ENCODE measurements at regions not wholly inside any gene's neighbourhood (a gene's known extent, or its start where the extent isn't known, plus 50 kb on each side); places are given as distances from the start of the nearest gene placed in this dataset.

- 36% methylated on average over 4 of the region's 4 CpGs for WGBS
- Histone ChIP-seq H3K27me3 (ENCODE audit: control insufficient read depth, insufficient read depth) (no peaks in the 10 kb centered on the region), H3K4me1 (ENCODE audit: control insufficient read depth, insufficient read depth, low read length) (no peaks in the 10 kb centered on the region), H3K4me3 (ENCODE audit: low read length) (no peak overlapping the region), H3K27ac (ENCODE audit: low read length) (no peak overlapping the region), H3K9me3 (ENCODE audit: control insufficient read depth, low read length) (peaks cover 2% of the 10 kb centered on the region)
- ATAC-seq, result no peak
- DNase-seq, result no peak
- intact Hi-C loops (cut with DNase I), result no loop called here
Measured at GRCh38 chr3:135762188-135762856, 203.2 kb upstream of the PPP2R3A start.

GRCh38 chr3:135766115-135766514 is 199.4 kb upstream of the PPP2R3A start:
- 82% methylated on average over 2 of the region's 2 CpGs for WGBS
- DNase-seq (no peak), ATAC-seq (no peak)
- Histone ChIP-seq H3K27ac (ENCODE audit: low read length) (no peak overlapping the region), H3K9me3 (ENCODE audit: control insufficient read depth, low read length) (peaks cover 2% of the 10 kb centered on the region), H3K4me1 (ENCODE audit: control insufficient read depth, insufficient read depth, low read length) (no peaks in the 10 kb centered on the region), H3K27me3 (ENCODE audit: control insufficient read depth, insufficient read depth) (no peaks in the 10 kb centered on the region), H3K4me3 (ENCODE audit: low read length) (no peak overlapping the region)
- intact Hi-C loops (cut with DNase I), result no loop called here

- 56% methylated on average over 3 of the region's 3 CpGs for WGBS
- Histone ChIP-seq H3K27ac (ENCODE audit: low read length) (no peak overlapping the region), H3K4me1 (ENCODE audit: control insufficient read depth, insufficient read depth, low read length) (no peaks in the 10 kb centered on the region), H3K27me3 (ENCODE audit: control insufficient read depth, insufficient read depth) (no peaks in the 10 kb centered on the region), H3K4me3 (ENCODE audit: low read length) (no peak overlapping the region), H3K9me3 (ENCODE audit: control insufficient read depth, low read length) (no peaks in the 10 kb centered on the region)
- intact Hi-C loops (cut with DNase I), result no loop called here
- DNase-seq, result no peak
- no peak for ATAC-seq
Measured at GRCh38 chr3:135771760-135772159, 193.8 kb upstream of the PPP2R3A start.

DNA sequence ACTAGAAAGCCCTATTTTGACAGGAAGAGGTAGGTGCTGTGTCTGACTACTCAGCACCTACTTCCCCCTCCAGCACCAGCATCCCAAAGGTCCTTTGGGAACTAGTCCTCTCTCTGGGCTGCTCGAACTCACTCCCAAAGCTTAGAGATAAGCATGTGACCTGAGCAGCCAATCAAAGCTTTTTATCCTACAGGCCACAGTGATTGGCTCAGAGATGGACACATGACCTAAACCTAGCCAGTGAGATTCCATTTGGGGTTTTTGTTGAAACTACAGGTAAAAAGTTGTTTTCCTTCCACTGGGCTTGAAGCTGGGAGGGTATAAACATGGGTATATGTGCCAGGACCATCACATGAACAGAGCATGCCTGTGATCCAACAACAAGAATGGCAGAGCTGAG is 186.5 kb upstream of the PPP2R3A start:
- H3K4me1 ChIP-seq (ENCODE audit: control insufficient read depth, insufficient read depth, low read length), result no peaks in the 10 kb centered on the region
- intact Hi-C loops (cut with DNase I), result no loop called here
- ATAC-seq, result no peak

DNA sequence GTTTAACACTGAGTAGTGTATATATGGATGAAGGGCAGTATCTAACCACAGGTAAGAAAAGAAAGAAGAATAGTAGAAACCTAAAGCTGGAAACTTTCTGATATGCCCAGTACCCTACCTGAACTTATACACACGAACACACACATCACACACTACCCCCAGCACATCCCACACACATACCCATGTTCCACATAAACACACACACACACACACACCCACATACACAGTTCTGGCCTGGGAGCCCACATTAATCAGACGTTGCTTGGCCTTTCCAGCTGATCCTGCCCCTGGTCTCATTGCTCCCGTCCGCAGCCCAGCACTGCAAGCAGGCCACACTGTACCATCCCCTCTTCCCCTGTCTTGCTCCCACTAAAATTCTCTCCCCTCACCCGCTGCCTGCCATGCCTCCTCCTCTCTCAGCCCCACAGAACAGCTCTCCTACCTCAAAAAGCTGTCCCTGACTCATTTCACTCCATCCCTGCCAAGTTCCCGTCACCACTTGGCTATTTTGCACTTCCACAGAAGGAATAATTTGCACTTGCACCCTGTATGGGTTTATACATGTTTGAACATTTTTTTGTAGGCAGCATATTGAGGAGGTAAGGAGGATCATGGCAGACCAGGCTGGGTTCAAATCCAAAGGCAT is 185.8 kb upstream of the PPP2R3A start:
- DNase-seq, result no peak
- intact Hi-C loops (cut with DNase I), result no loop called here
- Histone ChIP-seq H3K9me3 (ENCODE audit: control insufficient read depth, low read length) (no peaks in the 10 kb centered on the region), H3K27ac (ENCODE audit: low read length) (no peak overlapping the region), H3K4me1 (ENCODE audit: control insufficient read depth, insufficient read depth, low read length) (no peaks in the 10 kb centered on the region), H3K27me3 (ENCODE audit: control insufficient read depth, insufficient read depth) (no peaks in the 10 kb centered on the region), H3K4me3 (ENCODE audit: low read length) (no peak overlapping the region)
- WGBS, result 43% methylated on average over 6 of the region's 6 CpGs
- peak; percentile 23 to 38 for ATAC-seq

More for the DNA sequence above, 186.5 kb upstream of the PPP2R3A start:
- no peak overlapping the region for H3K4me3 ChIP-seq (ENCODE audit: low read length)
- DNase-seq, result no peak
- 69% methylated on average over 1 of the region's 1 CpG for WGBS
- H3K27me3 ChIP-seq (ENCODE audit: control insufficient read depth, insufficient read depth), result no peaks in the 10 kb centered on the region
- H3K9me3 ChIP-seq (ENCODE audit: control insufficient read depth, low read length), result no peaks in the 10 kb centered on the region
- H3K27ac ChIP-seq (ENCODE audit: low read length), result no peak overlapping the region

- DNase-seq (no peak), ATAC-seq (no peak)
- intact Hi-C loops (cut with DNase I), result no loop called here
- H3K27me3 ChIP-seq (ENCODE audit: control insufficient read depth, insufficient read depth), result no peaks in the 10 kb centered on the region
- H3K9me3 ChIP-seq (ENCODE audit: control insufficient read depth, low read length), result no peaks in the 10 kb centered on the region
- H3K4me3 ChIP-seq (ENCODE audit: low read length), result no peak overlapping the region
- 55% methylated on average over 3 of the region's 3 CpGs for WGBS
- no peak overlapping the region for H3K27ac ChIP-seq (ENCODE audit: low read length)
- H3K4me1 ChIP-seq (ENCODE audit: control insufficient read depth, insufficient read depth, low read length), result no peaks in the 10 kb centered on the region
Measured at GRCh38 chr3:135781026-135781815, 184.3 kb upstream of the PPP2R3A start.

DNA sequence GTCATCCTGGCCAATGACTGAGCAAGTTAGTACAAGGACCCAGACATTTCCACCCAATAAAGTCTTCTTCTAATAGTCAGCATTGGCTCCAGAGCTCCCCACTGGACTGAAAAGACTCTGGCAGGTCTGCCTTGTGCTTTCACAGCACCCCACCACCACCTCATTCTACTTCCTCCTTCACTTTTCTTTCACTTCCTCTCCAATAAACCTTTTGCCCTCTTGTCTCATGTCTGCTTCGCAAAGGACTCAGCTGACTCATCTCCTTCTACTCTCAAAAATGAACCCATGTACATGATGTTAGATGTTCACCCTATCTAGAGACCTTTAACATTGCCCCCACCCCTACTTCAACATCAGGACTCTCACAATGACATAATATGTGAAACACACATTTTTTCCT is 181.0 kb upstream of the PPP2R3A start:
- Histone ChIP-seq H3K27me3 (ENCODE audit: control insufficient read depth, insufficient read depth) (no peaks in the 10 kb centered on the region), H3K4me1 (ENCODE audit: control insufficient read depth, insufficient read depth, low read length) (no peaks in the 10 kb centered on the region), H3K9me3 (ENCODE audit: control insufficient read depth, low read length) (no peaks in the 10 kb centered on the region), H3K27ac (ENCODE audit: low read length) (no peak overlapping the region), H3K4me3 (ENCODE audit: low read length) (no peak overlapping the region)
- no peak for ATAC-seq
- intact Hi-C loops (cut with DNase I), result no loop called here
- WGBS, result 48% methylated on average over 1 of the region's 1 CpG
- DNase-seq, result no peak

- 84% methylated on average over 4 of the region's 4 CpGs for WGBS
- no peaks in the 10 kb centered on the region for H3K4me1 ChIP-seq (ENCODE audit: control insufficient read depth, insufficient read depth, low read length)
- DNase-seq (no peak), ATAC-seq (no peak)
- no peaks in the 10 kb centered on the region for H3K9me3 ChIP-seq (ENCODE audit: control insufficient read depth, low read length)
- no peak overlapping the region for H3K27ac ChIP-seq (ENCODE audit: low read length)
- H3K27me3 ChIP-seq (ENCODE audit: control insufficient read depth, insufficient read depth), result no peaks in the 10 kb centered on the region
- no peak overlapping the region for H3K4me3 ChIP-seq (ENCODE audit: low read length)
- intact Hi-C loops (cut with DNase I), result no loop called here
Measured at GRCh38 chr3:135788146-135788545, 177.4 kb upstream of the PPP2R3A start.

- H3K27me3 ChIP-seq (ENCODE audit: control insufficient read depth, insufficient read depth), result no peaks in the 10 kb centered on the region
- H3K4me3 ChIP-seq (ENCODE audit: low read length), result no peak overlapping the region
- H3K9me3 ChIP-seq (ENCODE audit: control insufficient read depth, low read length), result no peaks in the 10 kb centered on the region
- WGBS, result 88% methylated on average over 2 of the region's 2 CpGs
- no peaks in the 10 kb centered on the region for H3K4me1 ChIP-seq (ENCODE audit: control insufficient read depth, insufficient read depth, low read length)
- intact Hi-C loops (cut with DNase I), result no loop called here
- no peak for DNase-seq
- no peak for ATAC-seq
- H3K27ac ChIP-seq (ENCODE audit: low read length), result no peak overlapping the region
Measured at GRCh38 chr3:135788978-135789377, 176.6 kb upstream of the PPP2R3A start.

GRCh38 chr3:135792174-135792573 is 173.4 kb upstream of the PPP2R3A start:
- WGBS, result 73% methylated on average over 6 of the region's 6 CpGs
- no peaks in the 10 kb centered on the region for H3K27me3 ChIP-seq (ENCODE audit: control insufficient read depth, insufficient read depth)

DNA sequence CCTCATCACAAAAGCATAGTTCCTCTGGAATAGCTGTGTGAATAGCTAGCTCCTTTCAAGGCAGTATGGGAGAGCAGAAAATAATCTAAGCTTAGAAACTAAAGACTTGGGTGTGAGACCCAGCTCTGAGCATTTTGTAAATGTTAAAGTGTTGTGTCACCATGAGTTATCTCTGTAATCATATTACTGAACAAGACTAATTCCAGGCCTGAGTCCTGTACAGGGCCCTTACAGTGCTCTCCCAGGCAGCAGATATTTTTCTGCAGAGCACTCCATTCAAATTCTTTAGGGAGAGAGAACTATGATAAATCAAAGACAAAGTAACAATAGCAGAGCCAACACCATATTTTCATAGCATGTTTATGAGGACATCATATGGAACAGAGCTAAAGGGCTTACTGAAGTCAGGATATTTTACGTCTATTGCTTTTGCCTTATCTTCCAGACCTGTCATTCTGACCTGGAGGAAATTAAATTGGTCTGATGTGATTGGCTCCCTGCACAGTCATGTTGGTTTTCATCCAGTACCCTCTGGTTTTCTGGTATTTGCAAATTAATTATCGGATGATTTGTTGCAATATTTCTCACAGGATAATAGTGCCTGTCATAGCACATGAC is 172.6 kb upstream of the PPP2R3A start:
- Histone ChIP-seq H3K4me1 (ENCODE audit: control insufficient read depth, insufficient read depth, low read length) (no peaks in the 10 kb centered on the region), H3K27me3 (ENCODE audit: control insufficient read depth, insufficient read depth) (no peaks in the 10 kb centered on the region), H3K4me3 (ENCODE audit: low read length) (no peak overlapping the region), H3K9me3 (ENCODE audit: control insufficient read depth, low read length) (no peaks in the 10 kb centered on the region), H3K27ac (ENCODE audit: low read length) (no peak overlapping the region)
- intact Hi-C loops (cut with DNase I), result no loop called here
- DNase-seq, result no peak
- 63% methylated on average over 2 of the region's 2 CpGs for WGBS
- ATAC-seq, result no peak

More at GRCh38 chr3:135792174-135792573, 173.4 kb upstream of the PPP2R3A start:
- no peak for DNase-seq
- Histone ChIP-seq H3K27ac (ENCODE audit: low read length) (no peak overlapping the region), H3K4me1 (ENCODE audit: control insufficient read depth, insufficient read depth, low read length) (no peaks in the 10 kb centered on the region), H3K9me3 (ENCODE audit: control insufficient read depth, low read length) (no peaks in the 10 kb centered on the region), H3K4me3 (ENCODE audit: low read length) (no peak overlapping the region)
- intact Hi-C loops (cut with DNase I), result no loop called here
- no peak for ATAC-seq
